PC-3 (cell line): ENCODE measurements at regions not wholly inside any gene's neighbourhood (a gene's known extent, or its start where the extent isn't known, plus 50 kb on each side); places are given as distances from the start of the nearest gene placed in this dataset.

Experiments used
- ATAC-seq: fragments of 200-7000 bp; cut with Tn5 transposase; 2 replicates; pipeline ENCODE4 v1.9.1; 2020; ENCODE audit warnings: mild to moderate bottlenecking, moderate library complexity
- BruUV-seq: library from RNA; stranded (reverse); fragments of 400-500 nt; replicated peaks from 2 replicates; lab custom pipeline; 2021; lab: Mats Ljungman, UMichigan
- CTCF ChIA-PET: fragments of 300-600 bp; sonication (Branson Sonifier 250); formaldehyde crosslinking; loops from one replicate; lab custom pipeline; 2022; ENCODE audit warnings: antibody characterized with exemption; lab: Charles Lee
- POLR2A ChIA-PET: fragments of 300-600 bp; sonication (Branson Sonifier 250); formaldehyde crosslinking; loops from one replicate; lab custom pipeline; 2022; ENCODE audit warnings: antibody characterized with exemption; ENCODE audit not compliant: unreplicated experiment; lab: Charles Lee
- DNase-seq: peaks from one replicate; pipeline ENCODE4 v3.0.0-alpha.2; 2015
- H2AFZ ChIP-seq: fragments of 300-600 bp; sonication (generic); 2 replicates; pipeline ENCODE4 v1.6.0; 2016; ENCODE audit warnings: antibody characterized with exemption, low read length
- H3F3A ChIP-seq: fragments of 300-600 bp; sonication (generic); one replicate; pipeline ENCODE4 v1.6.0; 2017; ENCODE audit warnings: antibody characterized with exemption, low read length, control low read depth, mild to moderate bottlenecking; ENCODE audit not compliant: unreplicated experiment
- H3K27ac ChIP-seq: fragments of 300-600 bp; sonication (generic); 2 replicates; pipeline ENCODE4 v1.5.1; 2016; ENCODE audit warnings: mild to moderate bottlenecking, low read length
- H3K27me3 ChIP-seq: fragments of 300-600 bp; sonication (generic); 2 replicates; pipeline ENCODE4 v1.6.1; 2016; ENCODE audit warnings: low read length, mixed read lengths
- H3K36me3 ChIP-seq: fragments of 300-600 bp; sonication (generic); 2 replicates; pipeline ENCODE4 v1.6.1; 2016; ENCODE audit warnings: low read depth, mixed run types, low read length, mixed read lengths
- H3K4me1 ChIP-seq: fragments of 300-600 bp; sonication (generic); 2 replicates; pipeline ENCODE4 v1.5.1; 2016; ENCODE audit warnings: low read length; ENCODE audit not compliant: insufficient read depth
- H3K4me2 ChIP-seq: fragments of 300-600 bp; sonication (generic); 2 replicates; pipeline ENCODE4 v1.6.0; 2016; ENCODE audit warnings: low read length
- H3K4me3 ChIP-seq: fragments of 300-600 bp; sonication (generic); 2 replicates; pipeline ENCODE4 v1.5.1; 2016; ENCODE audit warnings: mild to moderate bottlenecking, low read length, mixed read lengths
- H3K79me2 ChIP-seq: fragments of 300-600 bp; sonication (generic); 2 replicates; pipeline ENCODE4 v1.6.1; 2017; ENCODE audit warnings: low read length, mixed read lengths
- H3K9ac ChIP-seq: fragments of 300-600 bp; sonication (generic); 2 replicates; pipeline ENCODE4 v1.6.0; 2016; ENCODE audit warnings: mild to moderate bottlenecking, low read length
- H3K9me2 ChIP-seq: fragments of 300-600 bp; sonication (generic); replicated peaks from 2 replicates; pipeline ENCODE4 v1.6.1; 2016; ENCODE audit warnings: mixed run types, low read length, mixed read lengths
- H3K9me3 ChIP-seq: fragments of 300-600 bp; sonication (generic); 2 replicates; pipeline ENCODE4 v1.6.1; 2016; ENCODE audit warnings: low read length, mixed read lengths
- H4K20me1 ChIP-seq: fragments of 300-600 bp; sonication (generic); 2 replicates; pipeline ENCODE4 v1.6.1; 2016; ENCODE audit warnings: low read length, mixed read lengths
- CTCF ChIP-seq: fragments of 300-600 bp; sonication (generic); conservative IDR thresholded peaks from 2 replicates; pipeline ENCODE4 v1.5.1; 2017; ENCODE audit warnings: antibody characterized with exemption, low read depth, mild to moderate bottlenecking, low read length
- EZH2 ChIP-seq: fragments of 300-600 bp; sonication (generic); IDR thresholded peaks from one replicate; pipeline ENCODE4 v1.6.1; 2017; ENCODE audit warnings: antibody characterized with exemption, mild to moderate bottlenecking, low read length; ENCODE audit not compliant: unreplicated experiment
- EZH2phosphoT487 ChIP-seq: fragments of 300-600 bp; sonication (generic); IDR thresholded peaks from 2 replicates; pipeline ENCODE4 v1.6.1; 2018; ENCODE audit warnings: mild to moderate bottlenecking, antibody characterized with exemption, low read length, borderline replicate concordance
- intact Hi-C: fragments of 100-400 bp; cut with micrococcal nuclease; formaldehyde crosslinking; loops from 2 replicates; pipeline ENCODE4 v1.9.0; 2023

- TF ChIP-seq CTCF (no peak), EZH2 (no peak), EZH2phosphoT487 (no peak)
- intact Hi-C loops: no loop called here
- peaks cover 9% of the 10 kb centered on the region; the same call in 1 of the 2 replicates for H3K4me1 ChIP-seq
- DNase-seq (peak; percentile 46), ATAC-seq (no peak; the same call in 1 of the 2 replicates)
- BruUV-seq: no TSS peak
- H3K9me2 ChIP-seq: no peaks in the 10 kb centered on the region
- no peaks in the 10 kb centered on the region for H3K27me3 ChIP-seq
- no peak overlapping the region; the same call in 1 of the 2 replicates for H3K27ac ChIP-seq
- H3K36me3 ChIP-seq: no peaks in the 10 kb centered on the region
- CTCF ChIA-PET: no interaction called here
- no peak overlapping the region for H3K9ac ChIP-seq
- POLR2A ChIA-PET: no interaction called here
- no peaks in the 10 kb centered on the region for H4K20me1 ChIP-seq
- no peaks in the 10 kb centered on the region for H3K79me2 ChIP-seq
- no peak overlapping the region for H3K4me2 ChIP-seq
- no peaks in the 10 kb centered on the region for H3K9me3 ChIP-seq
- H3F3A ChIP-seq: no peaks in the 10 kb centered on the region
- H2AFZ ChIP-seq: no peak overlapping the region
- H3K4me3 ChIP-seq: no peak overlapping the region
These were observed 257.7 kb upstream of the AGAP1 start for GRCh38 chr2:235235977-235236767.

GRCh38 chr2:235238537-235238936, 255.3 kb upstream of the AGAP1 start:
- Histone ChIP-seq H3K4me2 (no peak overlapping the region), H2AFZ (no peak overlapping the region), H3K27ac (no peak overlapping the region), H3K79me2 (no peaks in the 10 kb centered on the region), H3K9me2 (no peaks in the 10 kb centered on the region), H3K27me3 (no peaks in the 10 kb centered on the region), H3K4me1 (peaks cover 9% of the 10 kb centered on the region; the same call in 1 of the 2 replicates), H3K4me3 (no peak overlapping the region), H3K9ac (no peak overlapping the region), H3F3A (no peaks in the 10 kb centered on the region), H4K20me1 (no peaks in the 10 kb centered on the region), H3K9me3 (no peaks in the 10 kb centered on the region), H3K36me3 (no peaks in the 10 kb centered on the region)
- ATAC-seq (peak; percentile 29; the same call in 1 of the 2 replicates), DNase-seq (peak; percentile 10)
- intact Hi-C loops: no loop called here
- TF ChIP-seq EZH2phosphoT487 (no peak), CTCF (no peak), EZH2 (no peak)
- BruUV-seq: no TSS peak
- ChIA-PET POLR2A (no interaction called here), CTCF (no interaction called here)

- DNase-seq: no peak
- POLR2A ChIA-PET: no interaction called here
- H3F3A ChIP-seq: no peaks in the 10 kb centered on the region
- H3K4me3 ChIP-seq: no peak overlapping the region
- no peaks in the 10 kb centered on the region for H3K9me3 ChIP-seq
- TF ChIP-seq EZH2 (no peak), CTCF (no peak), EZH2phosphoT487 (no peak)
- no TSS peak for BruUV-seq
- ATAC-seq: no peak
- H2AFZ ChIP-seq: no peak overlapping the region
- no peaks in the 10 kb centered on the region for H4K20me1 ChIP-seq
- peaks cover 8% of the 10 kb centered on the region; the same call in 1 of the 2 replicates for H3K4me1 ChIP-seq
- H3K9me2 ChIP-seq: no peaks in the 10 kb centered on the region
- H3K27ac ChIP-seq: no peak overlapping the region
- no peaks in the 10 kb centered on the region for H3K79me2 ChIP-seq
- CTCF ChIA-PET: no interaction called here
- no peaks in the 10 kb centered on the region for H3K27me3 ChIP-seq
- no peaks in the 10 kb centered on the region for H3K36me3 ChIP-seq
- no peak overlapping the region for H3K9ac ChIP-seq
- intact Hi-C loops: no loop called here
- no peak overlapping the region for H3K4me2 ChIP-seq
These were observed 253.3 kb upstream of the AGAP1 start for GRCh38 chr2:235240574-235240973.
